ENCODE measurements at regions not wholly inside any gene's neighbourhood (a gene's known extent, or its start where the extent isn't known, plus 50 kb on each side); places are given as distances from the start of the nearest gene placed in this dataset.
"Not testable (repeated sequence)": the region's sequence is repeated elsewhere in the genome, so short reads cannot be mapped to it uniquely, and the experiment has no call there.

- no peak for DNase-seq (ENCODE audit: low read depth in 2 of 2)
Measured at GRCh38 chr4:25981749-25982148, 67.7 kb downstream of the SMIM20 start.

GRCh38 chr4:25982962-25983361 is 68.9 kb downstream of the SMIM20 start:
- DNase-seq (ENCODE audit: low read depth in 2 of 2): no peak

- DNase-seq (ENCODE audit: low read depth in 2 of 2): no peak
Measured at GRCh38 chr4:25984266-25984665, 70.2 kb downstream of the SMIM20 start.

- no peak for DNase-seq (ENCODE audit: low read depth in 2 of 2)
Measured at GRCh38 chr4:25984796-25985195, 70.8 kb downstream of the SMIM20 start.

- DNase-seq (ENCODE audit: low read depth in 2 of 2): no peak
Measured at GRCh38 chr4:25986807-25987206, 72.8 kb downstream of the SMIM20 start.

GRCh38 chr4:25991340-25991739 is 77.3 kb downstream of the SMIM20 start:
- no peak for DNase-seq (ENCODE audit: low read depth in 2 of 2)

- peak; percentile 18 to 21 for DNase-seq (ENCODE audit: low read depth in 2 of 2)
Measured at GRCh38 chr4:25993395-25994185, 79.6 kb downstream of the SMIM20 start.

- not testable (repeated sequence) for DNase-seq (ENCODE audit: low read depth in 2 of 2)
Measured at GRCh38 chr4:25994577-25994976, 80.6 kb downstream of the SMIM20 start.

- DNase-seq (ENCODE audit: low read depth in 2 of 2): no peak
Measured at GRCh38 chr4:26000274-26000950, 86.4 kb downstream of the SMIM20 start.

- no peak for DNase-seq (ENCODE audit: low read depth in 2 of 2)
Measured at GRCh38 chr4:26001413-26001812, 87.4 kb downstream of the SMIM20 start.

- no peak for DNase-seq (ENCODE audit: low read depth in 2 of 2)
Measured at GRCh38 chr4:26001816-26002215, 87.8 kb downstream of the SMIM20 start.

- DNase-seq (ENCODE audit: low read depth in 2 of 2): no peak
Measured at GRCh38 chr4:26003056-26003455, 89.0 kb downstream of the SMIM20 start.

GRCh38 chr4:26004290-26004689 is 90.3 kb downstream of the SMIM20 start:
- DNase-seq (ENCODE audit: low read depth in 2 of 2): no peak

GRCh38 chr4:26005764-26006163 is 91.7 kb downstream of the SMIM20 start:
- no peak for DNase-seq (ENCODE audit: low read depth in 2 of 2)

GRCh38 chr4:26008737-26009136 is 94.7 kb downstream of the SMIM20 start:
- no peak for DNase-seq (ENCODE audit: low read depth in 2 of 2)

GRCh38 chr4:26009502-26009901 is 95.5 kb downstream of the SMIM20 start:
- DNase-seq (ENCODE audit: low read depth in 2 of 2): no peak

- DNase-seq (ENCODE audit: low read depth in 2 of 2): no peak
Measured at GRCh38 chr4:26010304-26010703, 96.3 kb downstream of the SMIM20 start.

GRCh38 chr4:26013629-26014028 is 99.6 kb downstream of the SMIM20 start:
- no peak for DNase-seq (ENCODE audit: low read depth in 2 of 2)

GRCh38 chr4:26015133-26015651 is 101.2 kb downstream of the SMIM20 start:
- DNase-seq (ENCODE audit: low read depth in 2 of 2): no peak

- no peak for DNase-seq (ENCODE audit: low read depth in 2 of 2)
Measured at GRCh38 chr4:26015906-26016305, 101.9 kb downstream of the SMIM20 start.

- no peak for DNase-seq (ENCODE audit: low read depth in 2 of 2)
Measured at GRCh38 chr4:26017531-26017930, 103.5 kb downstream of the SMIM20 start.

- not testable (repeated sequence) for DNase-seq (ENCODE audit: low read depth in 2 of 2)
Measured at GRCh38 chr4:26017961-26018700, 104.1 kb downstream of the SMIM20 start.

Measured in stimulated activated CD4-positive, alpha-beta T cell treated with anti-CD3 and anti-CD28 coated beads, Interleukin-4, amount 100 ng/mL, for 48 hours (primary cell).